GM19239 (cell line): ENCODE measurements at regions not wholly inside any gene's neighbourhood (a gene's known extent, or its start where the extent isn't known, plus 50 kb on each side); places are given as distances from the start of the nearest gene placed in this dataset.
A peak's percentile ranks its signal among the peaks of the same experiment; 100 is the strongest.
"Not testable (repeated sequence)": the region's sequence is repeated elsewhere in the genome, so short reads cannot be mapped to it uniquely, and the experiment has no call there.

ENCODE experiments used
- DNase-seq: peaks from one replicate; pipeline ENCODE4 v3.0.0; 2011; ENCODE audit warnings: low spot score; ENCODE audit not compliant: insufficient read length
- FAIRE-seq: peaks from 2 replicates; lab custom pipeline; 2011; peaks lifted over from hg19 to GRCh38; lab: Jason Lieb, UNC

GRCh38 chr3:5462086-5462485 is 274.6 kb downstream of the EDEM1 start:
- FAIRE-seq (no peak), DNase-seq (no peak)

- no peak for FAIRE-seq
- DNase-seq: no peak
Observed at GRCh38 chr3:5463991-5464390, 276.5 kb downstream of the EDEM1 start.

GRCh38 chr3:5464649-5465048 is 277.1 kb downstream of the EDEM1 start:
- DNase-seq (no peak), FAIRE-seq (no peak)

- DNase-seq (no peak), FAIRE-seq (no peak)
Observed at GRCh38 chr3:5465183-5465582, 277.7 kb downstream of the EDEM1 start.

- DNase-seq (no peak), FAIRE-seq (no peak)
Observed at GRCh38 chr3:5466065-5466464, 278.6 kb downstream of the EDEM1 start.

- no peak for DNase-seq
- FAIRE-seq: no peak
Observed at GRCh38 chr3:5466717-5467116, 279.2 kb downstream of the EDEM1 start.

GRCh38 chr3:5473471-5473870 is 286.0 kb downstream of the EDEM1 start:
- FAIRE-seq: no peak

GRCh38 chr3:5476403-5476802 is 288.9 kb downstream of the EDEM1 start:
- FAIRE-seq: no peak
- DNase-seq: no peak

More at GRCh38 chr3:5473471-5473870, 286.0 kb downstream of the EDEM1 start:
- no peak for DNase-seq

GRCh38 chr3:5479229-5479799 is 291.8 kb downstream of the EDEM1 start:
- FAIRE-seq: no peak
- DNase-seq: no peak

- DNase-seq: no peak
- FAIRE-seq: no peak
Observed at GRCh38 chr3:5480190-5480589, 292.7 kb downstream of the EDEM1 start.

GRCh38 chr3:5485427-5485826 is 297.9 kb downstream of the EDEM1 start:
- FAIRE-seq (no peak), DNase-seq (no peak)

GRCh38 chr3:5488771-5489170 is 301.3 kb downstream of the EDEM1 start:
- peak; percentile 28 for FAIRE-seq
- no peak for DNase-seq

- FAIRE-seq (peak; percentile 62), DNase-seq (peak; percentile 2)
Observed at GRCh38 chr3:5489536-5489935, 302.0 kb downstream of the EDEM1 start.

- DNase-seq: no peak
- FAIRE-seq: no peak
Observed at GRCh38 chr3:5494905-5495519, 307.5 kb downstream of the EDEM1 start.

- FAIRE-seq (no peak), DNase-seq (no peak)
Observed at GRCh38 chr3:5497497-5497896, 310.0 kb downstream of the EDEM1 start.

- DNase-seq (no peak), FAIRE-seq (peak; percentile 83)
Observed at GRCh38 chr3:5498981-5499380, 311.5 kb downstream of the EDEM1 start.

- DNase-seq: peak; percentile 20
- no peak for FAIRE-seq
Observed at GRCh38 chr3:5499404-5499803, 311.9 kb downstream of the EDEM1 start.

GRCh38 chr3:5503136-5503535 is 315.6 kb downstream of the EDEM1 start:
- no peak for DNase-seq
- no peak for FAIRE-seq

- FAIRE-seq (no peak), DNase-seq (no peak)
Observed at GRCh38 chr3:5504135-5504534, 316.6 kb downstream of the EDEM1 start.

- DNase-seq (no peak), FAIRE-seq (no peak)
Observed at GRCh38 chr3:5505163-5505562, 317.7 kb downstream of the EDEM1 start.

- FAIRE-seq: no peak
Observed at GRCh38 chr3:5505997-5506396, 318.5 kb downstream of the EDEM1 start.

GRCh38 chr3:5508860-5509259 is 321.4 kb downstream of the EDEM1 start:
- FAIRE-seq: not testable (repeated sequence)

More at GRCh38 chr3:5505997-5506396, 318.5 kb downstream of the EDEM1 start:
- DNase-seq: no peak

More at GRCh38 chr3:5508860-5509259, 321.4 kb downstream of the EDEM1 start:
- DNase-seq: not testable (repeated sequence)
